MCF 10A (cell line): ENCODE measurements at regions not wholly inside any gene's neighbourhood (a gene's known extent, or its start where the extent isn't known, plus 50 kb on each side); places are given as distances from the start of the nearest gene placed in this dataset.

ENCODE experiments used
- BruUV-seq: library from RNA; stranded (reverse); fragments of 400-500 nt; replicated peaks from 2 replicates; lab custom pipeline; 2021; lab: Mats Ljungman, UMichigan
- CTCF ChIA-PET: fragments of 300-600 bp; sonication (Branson Sonifier 250); formaldehyde crosslinking; extraction: SDS; loops from one replicate; lab custom pipeline; 2021; ENCODE audit warnings: antibody characterized with exemption, inconsistent platforms; lab: Yijun Ruan, JAX
- POLR2A ChIA-PET: fragments of 300-600, 350-650 bp; sonication (Branson Sonifier 250); formaldehyde crosslinking; extraction: SDS; loops from one replicate; lab custom pipeline; 2020; ENCODE audit warnings: antibody characterized with exemption, inconsistent platforms; lab: Yijun Ruan, JAX
- DNase-seq: peaks from one replicate; pipeline ENCODE4 v3.0.0-alpha.2; 2018; ENCODE audit not compliant: unreplicated experiment
- H3K27ac Mint-ChIP-seq: one replicate; pipeline ENCODE4 v1.8.0; 2022; ENCODE audit warnings: mild to moderate bottlenecking, low read depth, mixed read lengths; ENCODE audit not compliant: unreplicated experiment
- H3K27me3 Mint-ChIP-seq: one replicate; pipeline ENCODE4 v1.8.0; 2022; ENCODE audit warnings: mixed read lengths; ENCODE audit not compliant: insufficient read depth, unreplicated experiment
- H3K36me3 Mint-ChIP-seq: one replicate; pipeline ENCODE4 v1.8.0; 2022; ENCODE audit warnings: mild to moderate bottlenecking, moderate library complexity, mixed read lengths; ENCODE audit not compliant: insufficient read depth, unreplicated experiment
- H3K4me1 Mint-ChIP-seq: one replicate; pipeline ENCODE4 v1.8.0; 2022; ENCODE audit warnings: mixed read lengths; ENCODE audit not compliant: insufficient read depth, unreplicated experiment
- H3K4me3 Mint-ChIP-seq: one replicate; pipeline ENCODE4 v1.8.0; 2022; ENCODE audit warnings: mild to moderate bottlenecking, moderate library complexity, mixed read lengths; ENCODE audit not compliant: unreplicated experiment
- H3K9me3 Mint-ChIP-seq: one replicate; pipeline ENCODE4 v1.8.0; 2022; ENCODE audit warnings: mixed read lengths; ENCODE audit not compliant: unreplicated experiment
- intact Hi-C: fragments of 100-400 bp; cut with micrococcal nuclease; formaldehyde crosslinking; loops from 2 replicates; pipeline ENCODE4 v1.14.1; 2022
- TF ChIP-seq, protein P1 (sequence below): fragments of 200-600 bp; IDR thresholded peaks from one replicate; pipeline ENCODE4 v1.8.0; 2022; ENCODE audit warnings: antibody characterized with exemption, mild to moderate bottlenecking; ENCODE audit not compliant: unreplicated experiment

DNA sequence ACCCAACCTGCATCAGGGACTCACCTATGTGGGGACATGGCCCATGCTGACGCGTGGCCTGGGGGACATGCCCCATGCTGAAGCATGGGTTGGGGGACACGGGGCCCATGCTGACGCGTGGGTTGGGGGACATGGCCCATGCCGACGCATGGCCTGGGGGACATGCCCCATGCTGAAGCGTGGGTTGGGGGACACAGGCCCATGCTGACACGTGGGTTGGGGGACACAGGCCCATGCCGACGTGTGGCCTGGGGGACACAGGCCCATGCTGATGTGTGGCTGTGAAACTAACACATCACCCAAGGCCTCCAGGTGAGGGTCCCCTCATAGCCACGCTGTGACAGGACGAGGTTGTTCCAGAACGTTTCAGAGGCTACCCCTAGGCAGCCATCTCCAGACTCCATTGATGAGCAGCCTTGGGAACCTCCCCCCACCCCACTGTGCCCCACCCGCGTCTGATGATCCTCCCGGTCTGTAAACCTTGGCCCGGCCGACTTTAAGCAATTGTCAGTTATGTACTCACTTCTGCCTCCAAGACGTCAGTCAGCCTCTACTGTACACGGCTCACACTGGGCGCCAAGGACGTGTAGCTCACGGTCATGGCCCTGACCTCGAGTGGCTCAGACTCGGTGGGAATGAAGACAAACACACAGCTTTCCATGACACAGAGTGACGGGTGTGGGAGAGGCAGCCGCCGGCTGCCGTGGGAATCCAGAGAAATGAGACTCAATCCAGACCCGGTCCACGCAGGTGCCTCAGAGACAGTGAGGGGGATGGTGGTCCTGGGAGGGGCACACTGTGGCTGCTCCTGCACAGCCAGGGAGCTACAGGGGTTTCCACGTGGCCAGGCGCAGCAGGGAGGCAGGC, 50.2 kb upstream of the SLC66A3 start:
- Mint-ChIP-seq H3K4me3 (no peak overlapping the region), H3K27me3 (peaks cover 41% of the 10 kb centered on the region), H3K36me3 (no peaks in the 10 kb centered on the region), H3K9me3 (no peaks in the 10 kb centered on the region), H3K4me1 (no peaks in the 10 kb centered on the region), H3K27ac (no peak overlapping the region)
- DNase-seq, result no peak
- TF ChIP-seq, protein P1, sequence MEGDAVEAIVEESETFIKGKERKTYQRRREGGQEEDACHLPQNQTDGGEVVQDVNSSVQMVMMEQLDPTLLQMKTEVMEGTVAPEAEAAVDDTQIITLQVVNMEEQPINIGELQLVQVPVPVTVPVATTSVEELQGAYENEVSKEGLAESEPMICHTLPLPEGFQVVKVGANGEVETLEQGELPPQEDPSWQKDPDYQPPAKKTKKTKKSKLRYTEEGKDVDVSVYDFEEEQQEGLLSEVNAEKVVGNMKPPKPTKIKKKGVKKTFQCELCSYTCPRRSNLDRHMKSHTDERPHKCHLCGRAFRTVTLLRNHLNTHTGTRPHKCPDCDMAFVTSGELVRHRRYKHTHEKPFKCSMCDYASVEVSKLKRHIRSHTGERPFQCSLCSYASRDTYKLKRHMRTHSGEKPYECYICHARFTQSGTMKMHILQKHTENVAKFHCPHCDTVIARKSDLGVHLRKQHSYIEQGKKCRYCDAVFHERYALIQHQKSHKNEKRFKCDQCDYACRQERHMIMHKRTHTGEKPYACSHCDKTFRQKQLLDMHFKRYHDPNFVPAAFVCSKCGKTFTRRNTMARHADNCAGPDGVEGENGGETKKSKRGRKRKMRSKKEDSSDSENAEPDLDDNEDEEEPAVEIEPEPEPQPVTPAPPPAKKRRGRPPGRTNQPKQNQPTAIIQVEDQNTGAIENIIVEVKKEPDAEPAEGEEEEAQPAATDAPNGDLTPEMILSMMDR, result no peak
- ChIA-PET CTCF (interaction anchor here (0.6 to 1.1 kb wide), 3 partner anchors 18 to 28 kb away, joined by 3 to 4 read pairs (median 3); a partner anchor contains a TSS), POLR2A (no interaction called here)
- intact Hi-C loops, result no loop called here
- BruUV-seq, result no TSS peak
